ENCODE measurements at regions not wholly inside any gene's neighbourhood (a gene's known extent, or its start where the extent isn't known, plus 50 kb on each side); places are given as distances from the start of the nearest gene placed in this dataset.

DNA sequence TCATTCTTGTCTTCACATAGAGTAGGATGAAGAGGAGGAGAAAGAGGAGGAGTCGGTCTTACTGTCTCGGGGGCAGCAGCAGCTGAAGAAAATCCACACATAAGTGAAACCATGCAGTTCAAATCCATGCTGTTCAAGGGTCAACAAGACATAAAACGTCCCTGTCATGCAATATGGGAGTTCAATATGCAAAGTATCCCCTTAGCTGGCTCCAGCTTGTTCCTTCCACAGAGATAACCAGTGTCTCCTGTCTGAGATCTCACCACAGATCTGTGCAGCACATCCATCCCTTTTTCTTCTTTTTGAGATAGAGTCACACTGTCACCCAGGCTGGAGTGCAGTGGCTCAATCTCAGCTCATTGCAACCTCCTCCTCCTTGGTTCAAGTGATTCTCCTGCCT, 357.5 kb downstream of the GALC start:
- TF ChIP-seq, protein P1, sequence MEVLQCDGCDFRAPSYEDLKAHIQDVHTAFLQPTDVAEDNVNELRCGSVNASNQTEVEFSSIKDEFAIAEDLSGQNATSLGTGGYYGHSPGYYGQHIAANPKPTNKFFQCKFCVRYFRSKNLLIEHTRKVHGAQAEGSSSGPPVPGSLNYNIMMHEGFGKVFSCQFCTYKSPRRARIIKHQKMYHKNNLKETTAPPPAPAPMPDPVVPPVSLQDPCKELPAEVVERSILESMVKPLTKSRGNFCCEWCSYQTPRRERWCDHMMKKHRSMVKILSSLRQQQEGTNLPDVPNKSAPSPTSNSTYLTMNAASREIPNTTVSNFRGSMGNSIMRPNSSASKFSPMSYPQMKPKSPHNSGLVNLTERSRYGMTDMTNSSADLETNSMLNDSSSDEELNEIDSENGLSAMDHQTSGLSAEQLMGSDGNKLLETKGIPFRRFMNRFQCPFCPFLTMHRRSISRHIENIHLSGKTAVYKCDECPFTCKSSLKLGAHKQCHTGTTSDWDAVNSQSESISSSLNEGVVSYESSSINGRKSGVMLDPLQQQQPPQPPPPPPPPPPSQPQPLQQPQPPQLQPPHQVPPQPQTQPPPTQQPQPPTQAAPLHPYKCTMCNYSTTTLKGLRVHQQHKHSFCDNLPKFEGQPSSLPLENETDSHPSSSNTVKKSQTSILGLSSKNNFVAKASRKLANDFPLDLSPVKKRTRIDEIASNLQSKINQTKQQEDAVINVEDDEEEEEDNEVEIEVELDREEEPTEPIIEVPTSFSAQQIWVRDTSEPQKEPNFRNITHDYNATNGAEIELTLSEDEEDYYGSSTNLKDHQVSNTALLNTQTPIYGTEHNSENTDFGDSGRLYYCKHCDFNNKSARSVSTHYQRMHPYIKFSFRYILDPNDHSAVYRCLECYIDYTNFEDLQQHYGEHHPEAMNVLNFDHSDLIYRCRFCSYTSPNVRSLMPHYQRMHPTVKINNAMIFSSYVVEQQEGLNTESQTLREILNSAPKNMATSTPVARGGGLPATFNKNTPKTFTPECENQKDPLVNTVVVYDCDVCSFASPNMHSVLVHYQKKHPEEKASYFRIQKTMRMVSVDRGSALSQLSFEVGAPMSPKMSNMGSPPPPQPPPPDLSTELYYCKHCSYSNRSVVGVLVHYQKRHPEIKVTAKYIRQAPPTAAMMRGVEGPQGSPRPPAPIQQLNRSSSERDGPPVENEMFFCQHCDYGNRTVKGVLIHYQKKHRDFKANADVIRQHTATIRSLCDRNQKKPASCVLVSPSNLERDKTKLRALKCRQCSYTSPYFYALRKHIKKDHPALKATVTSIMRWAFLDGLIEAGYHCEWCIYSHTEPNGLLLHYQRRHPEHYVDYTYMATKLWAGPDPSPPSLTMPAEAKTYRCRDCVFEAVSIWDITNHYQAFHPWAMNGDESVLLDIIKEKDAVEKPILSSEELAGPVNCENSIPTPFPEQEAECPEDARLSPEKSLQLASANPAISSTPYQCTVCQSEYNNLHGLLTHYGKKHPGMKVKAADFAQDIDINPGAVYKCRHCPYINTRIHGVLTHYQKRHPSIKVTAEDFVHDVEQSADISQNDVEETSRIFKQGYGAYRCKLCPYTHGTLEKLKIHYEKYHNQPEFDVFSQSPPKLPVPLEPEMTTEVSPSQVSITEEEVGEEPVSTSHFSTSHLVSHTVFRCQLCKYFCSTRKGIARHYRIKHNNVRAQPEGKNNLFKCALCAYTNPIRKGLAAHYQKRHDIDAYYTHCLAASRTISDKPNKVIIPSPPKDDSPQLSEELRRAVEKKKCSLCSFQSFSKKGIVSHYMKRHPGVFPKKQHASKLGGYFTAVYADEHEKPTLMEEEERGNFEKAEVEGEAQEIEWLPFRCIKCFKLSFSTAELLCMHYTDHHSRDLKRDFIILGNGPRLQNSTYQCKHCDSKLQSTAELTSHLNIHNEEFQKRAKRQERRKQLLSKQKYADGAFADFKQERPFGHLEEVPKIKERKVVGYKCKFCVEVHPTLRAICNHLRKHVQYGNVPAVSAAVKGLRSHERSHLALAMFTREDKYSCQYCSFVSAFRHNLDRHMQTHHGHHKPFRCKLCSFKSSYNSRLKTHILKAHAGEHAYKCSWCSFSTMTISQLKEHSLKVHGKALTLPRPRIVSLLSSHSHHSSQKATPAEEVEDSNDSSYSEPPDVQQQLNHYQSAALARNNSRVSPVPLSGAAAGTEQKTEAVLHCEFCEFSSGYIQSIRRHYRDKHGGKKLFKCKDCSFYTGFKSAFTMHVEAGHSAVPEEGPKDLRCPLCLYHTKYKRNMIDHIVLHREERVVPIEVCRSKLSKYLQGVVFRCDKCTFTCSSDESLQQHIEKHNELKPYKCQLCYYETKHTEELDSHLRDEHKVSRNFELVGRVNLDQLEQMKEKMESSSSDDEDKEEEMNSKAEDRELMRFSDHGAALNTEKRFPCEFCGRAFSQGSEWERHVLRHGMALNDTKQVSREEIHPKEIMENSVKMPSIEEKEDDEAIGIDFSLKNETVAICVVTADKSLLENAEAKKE (CRISPR knock-in tag; IDR thresholded peaks at IDR 0.05), result no peak
- TF ChIP-seq, protein P2, sequence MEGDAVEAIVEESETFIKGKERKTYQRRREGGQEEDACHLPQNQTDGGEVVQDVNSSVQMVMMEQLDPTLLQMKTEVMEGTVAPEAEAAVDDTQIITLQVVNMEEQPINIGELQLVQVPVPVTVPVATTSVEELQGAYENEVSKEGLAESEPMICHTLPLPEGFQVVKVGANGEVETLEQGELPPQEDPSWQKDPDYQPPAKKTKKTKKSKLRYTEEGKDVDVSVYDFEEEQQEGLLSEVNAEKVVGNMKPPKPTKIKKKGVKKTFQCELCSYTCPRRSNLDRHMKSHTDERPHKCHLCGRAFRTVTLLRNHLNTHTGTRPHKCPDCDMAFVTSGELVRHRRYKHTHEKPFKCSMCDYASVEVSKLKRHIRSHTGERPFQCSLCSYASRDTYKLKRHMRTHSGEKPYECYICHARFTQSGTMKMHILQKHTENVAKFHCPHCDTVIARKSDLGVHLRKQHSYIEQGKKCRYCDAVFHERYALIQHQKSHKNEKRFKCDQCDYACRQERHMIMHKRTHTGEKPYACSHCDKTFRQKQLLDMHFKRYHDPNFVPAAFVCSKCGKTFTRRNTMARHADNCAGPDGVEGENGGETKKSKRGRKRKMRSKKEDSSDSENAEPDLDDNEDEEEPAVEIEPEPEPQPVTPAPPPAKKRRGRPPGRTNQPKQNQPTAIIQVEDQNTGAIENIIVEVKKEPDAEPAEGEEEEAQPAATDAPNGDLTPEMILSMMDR (conservative IDR thresholded peaks at IDR 0.05; ENCODE audit: low read depth in 2 of 2), result no peak
- no peak for TF ChIP-seq EZH2phosphoT487 (IDR thresholded peaks at IDR 0.05; ENCODE audit: unreplicated experiment)
- TF ChIP-seq EZH2 (IDR thresholded peaks at IDR 0.05; ENCODE audit: low read depth, unreplicated experiment), result no peak
- TF ChIP-seq POLR2AphosphoS5 (IDR thresholded peaks at IDR 0.05; ENCODE audit: low read depth), result no peak

Measured in GM23338 (cell line).